GM18519 (cell line): ENCODE measurements at regions not wholly inside any gene's neighbourhood (a gene's known extent, or its start where the extent isn't known, plus 50 kb on each side); places are given as distances from the start of the nearest gene placed in this dataset.
"Not testable (repeated sequence)": the region's sequence is repeated elsewhere in the genome, so short reads cannot be mapped to it uniquely, and the experiment has no call there.

ENCODE experiments used
- ATAC-seq: cut with Tn5 transposase; IDR thresholded peaks from one replicate; pipeline ENCODE4 v1.9.1; 2021; ENCODE audit warnings: mild to moderate bottlenecking, moderate library complexity; ENCODE audit not compliant: unreplicated experiment, low FRiP score

DNA sequence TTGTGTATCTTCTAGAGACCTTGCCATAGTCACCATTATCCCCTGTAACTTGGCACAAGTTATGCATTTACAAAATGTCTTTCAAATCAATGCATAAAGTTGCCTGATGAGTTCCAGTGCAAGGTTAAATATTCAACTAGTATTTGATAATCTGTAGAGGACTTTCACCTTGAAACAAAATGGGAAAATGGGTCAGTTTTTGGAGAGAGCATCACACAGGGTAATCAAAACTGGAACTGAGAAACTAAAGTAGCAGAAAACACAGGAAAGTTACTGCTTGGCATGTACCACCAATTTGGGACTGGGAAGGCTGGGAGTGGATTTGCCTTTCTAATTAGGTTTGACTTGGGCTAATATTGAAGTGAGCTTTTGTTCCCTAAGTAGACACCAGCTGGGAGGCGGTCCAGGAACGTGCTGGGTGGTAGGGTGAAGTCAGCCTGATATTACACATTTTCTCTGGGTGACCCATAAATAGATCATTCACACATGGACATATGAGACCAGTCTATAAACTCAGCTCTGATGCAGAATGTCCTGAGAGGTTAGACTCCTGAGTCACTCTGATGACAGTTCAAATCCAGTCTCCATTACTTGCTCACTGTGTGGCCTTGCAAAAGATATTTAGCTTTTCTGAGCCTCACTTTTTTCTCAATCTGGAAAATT lies 152.3 kb downstream of the PCTP start:
- ATAC-seq: no peak

DNA sequence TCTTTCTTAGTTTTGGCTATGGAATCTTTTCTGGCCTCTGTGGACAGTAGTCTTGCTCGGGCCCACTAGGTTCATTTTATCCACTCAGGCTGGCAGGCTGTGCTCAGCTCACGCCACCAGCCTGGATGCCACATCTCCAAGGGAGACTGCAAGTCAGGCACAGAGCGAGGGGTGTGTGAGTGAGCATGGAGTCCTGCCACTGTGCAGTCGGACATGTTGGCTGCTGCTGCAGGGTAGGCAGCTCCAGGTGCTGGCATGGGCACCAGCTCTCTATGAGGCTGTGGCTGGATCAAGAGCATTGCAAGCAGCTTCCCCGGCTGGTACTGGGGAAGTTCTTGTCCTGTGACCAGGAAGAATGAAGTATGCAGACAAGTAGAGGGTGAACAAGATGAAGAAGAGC lies 158.9 kb downstream of the PCTP start:
- no peak for ATAC-seq

DNA sequence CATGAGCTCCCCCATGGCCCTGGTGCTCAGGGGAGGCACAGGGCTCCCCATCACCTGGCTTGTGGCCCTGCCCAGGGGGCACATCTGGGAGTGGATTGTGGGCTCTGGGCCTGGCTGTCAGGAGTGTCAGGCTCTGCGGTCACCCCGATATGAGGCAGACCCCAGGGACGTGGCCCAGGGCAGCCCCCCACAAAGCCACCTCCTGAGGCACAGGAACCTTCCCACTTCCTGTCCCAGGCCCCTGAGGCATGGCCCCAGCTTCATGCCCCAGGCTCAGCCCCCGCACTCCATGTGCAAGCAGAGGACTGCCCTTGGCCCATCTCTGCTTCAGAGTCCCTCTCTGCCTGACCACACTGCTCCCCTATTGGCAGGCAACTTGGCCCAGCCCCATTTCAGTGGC lies 160.3 kb downstream of the PCTP start:
- no peak for ATAC-seq

DNA sequence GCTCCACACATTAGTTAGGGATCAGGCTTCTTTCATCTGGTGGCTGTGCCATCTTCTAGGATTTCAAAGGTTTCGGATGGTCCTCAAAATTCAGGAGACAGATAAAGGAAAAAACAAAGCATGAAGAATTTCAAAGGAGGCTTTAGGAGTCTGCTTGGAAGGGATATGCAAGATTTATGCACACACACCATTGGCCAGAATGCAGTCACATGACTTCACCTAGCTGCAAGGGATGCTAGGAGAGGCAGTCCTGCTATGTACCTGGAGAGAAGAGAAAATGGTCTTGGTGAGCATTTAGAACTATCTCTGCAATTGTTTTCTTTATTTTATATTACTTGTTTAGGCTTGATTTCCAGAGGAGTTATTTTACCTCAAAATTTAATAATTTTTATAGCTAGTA lies 174.6 kb downstream of the PCTP start:
- ATAC-seq: no peak

DNA sequence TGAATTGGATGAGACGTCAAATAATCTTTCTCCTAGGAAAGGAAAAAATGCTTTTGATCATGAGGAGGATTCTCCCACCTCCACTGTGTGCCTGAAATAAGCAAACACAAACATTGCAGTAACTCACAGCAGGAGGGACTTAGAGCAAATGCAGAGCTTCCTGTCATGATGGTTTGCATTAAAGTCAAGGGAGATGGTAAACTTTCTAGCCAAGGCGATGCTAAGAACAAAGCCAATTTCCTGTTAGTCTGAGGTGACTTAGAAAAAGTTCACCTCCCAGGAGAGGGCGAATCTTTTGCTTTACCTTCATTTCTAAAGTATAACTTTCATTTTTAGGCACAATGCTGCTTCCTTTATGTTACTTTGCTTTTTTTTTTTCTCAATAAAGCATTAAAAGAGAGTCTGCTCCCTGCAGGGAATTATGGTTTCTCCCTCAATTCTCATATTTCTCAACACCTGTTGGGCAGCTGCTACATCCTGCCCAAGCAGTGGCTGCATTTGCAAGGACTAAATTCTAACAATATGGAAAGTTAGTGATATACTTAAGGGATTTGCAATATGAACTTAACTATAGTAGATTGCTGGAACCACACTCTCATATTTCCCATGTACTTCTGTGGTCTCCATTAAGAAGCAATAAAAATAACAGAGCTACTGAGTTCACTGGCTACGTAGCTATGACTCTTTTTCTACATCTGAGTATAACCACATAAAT lies 175.6 kb downstream of the PCTP start:
- ATAC-seq: no peak

DNA sequence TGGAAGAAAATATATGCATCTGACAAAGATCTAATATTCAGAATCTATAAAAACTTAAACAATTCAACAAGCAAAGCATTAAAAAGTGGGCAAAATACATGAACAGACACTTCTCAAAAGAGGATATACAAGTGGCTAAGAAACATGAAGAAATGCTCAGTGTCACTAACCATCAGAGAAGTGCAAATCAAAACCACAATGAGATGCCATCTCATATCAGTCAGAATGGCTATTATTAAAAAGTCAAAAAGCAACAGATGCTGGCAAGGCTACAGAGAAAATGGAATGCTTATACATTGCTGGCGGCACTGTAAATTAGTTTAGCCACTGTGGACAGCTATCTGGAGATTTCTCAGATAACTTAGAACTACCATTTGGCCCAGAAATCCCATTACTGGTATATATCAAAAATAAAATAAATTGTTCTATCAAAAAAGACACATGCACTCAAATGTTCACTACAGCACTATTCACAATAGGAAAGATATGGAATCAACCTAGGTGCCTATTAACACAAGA lies 179.5 kb downstream of the PCTP start:
- no peak for ATAC-seq

DNA sequence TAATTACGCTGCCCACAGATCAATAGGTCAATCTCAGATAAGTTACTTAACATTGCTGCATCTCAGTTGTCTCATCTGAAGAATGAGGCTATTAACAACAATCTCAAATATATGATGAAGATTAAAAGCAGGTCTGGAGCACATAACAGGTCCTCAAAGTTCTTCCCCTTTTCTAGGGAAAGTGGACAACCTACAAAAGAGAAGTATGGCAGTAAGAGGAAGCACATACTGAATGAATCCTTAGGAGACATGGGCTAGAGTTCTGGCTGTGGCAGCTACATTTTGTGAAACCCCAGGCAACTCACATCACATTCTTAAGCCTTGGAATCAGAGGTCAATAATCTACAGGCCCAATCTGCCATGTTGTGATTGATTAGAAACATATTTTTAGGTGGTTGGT lies 180.6 kb downstream of the PCTP start:
- ATAC-seq: no peak

DNA sequence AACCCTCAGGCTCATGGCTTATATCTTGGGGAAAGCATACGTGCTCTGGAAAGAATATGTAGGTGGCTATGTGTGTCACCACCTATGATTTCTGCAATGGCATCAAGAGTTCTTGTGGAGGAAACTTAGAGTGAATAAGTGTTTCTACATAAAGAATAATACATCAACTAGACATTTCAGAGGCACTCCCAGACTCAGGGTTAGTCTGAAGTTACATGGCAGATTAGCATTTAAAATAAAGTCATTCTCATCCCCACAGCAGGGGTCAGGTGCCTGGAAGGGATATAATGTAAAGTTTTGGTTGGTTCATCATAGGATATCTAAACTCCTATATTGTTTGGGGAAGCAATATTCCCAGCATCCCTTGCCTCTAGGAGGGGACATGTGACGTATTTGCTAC lies 182.1 kb downstream of the PCTP start:
- ATAC-seq: no peak

DNA sequence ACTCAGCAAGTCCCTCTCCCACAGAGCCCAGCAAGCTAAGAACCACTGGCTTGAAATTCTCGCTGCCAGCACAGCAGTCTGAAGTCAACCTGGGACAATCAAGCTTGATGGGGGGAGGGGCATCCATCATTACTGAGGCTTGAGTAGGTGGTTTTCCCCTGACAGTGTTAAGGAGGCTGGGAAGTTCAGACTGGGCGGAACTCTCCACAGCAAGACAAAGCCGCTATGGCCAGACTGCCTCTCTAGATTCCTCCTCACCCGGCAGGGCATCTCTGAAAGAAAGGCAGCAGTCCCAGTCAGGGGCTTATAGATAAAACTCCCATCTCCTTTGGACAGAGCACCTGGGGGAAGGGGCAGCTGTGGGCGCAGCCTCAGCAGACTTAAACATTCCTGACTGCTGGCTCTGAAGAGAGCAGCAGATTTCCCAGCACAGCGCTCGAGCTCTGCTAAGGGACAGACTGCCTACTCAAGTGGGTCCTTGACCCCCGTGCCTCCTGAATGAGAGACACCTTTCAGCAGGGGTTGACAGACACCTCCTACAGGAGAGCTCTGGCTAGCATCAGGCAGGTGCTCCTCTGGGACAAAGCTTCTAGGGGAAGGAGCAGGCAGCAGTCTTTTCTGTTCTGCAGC lies 188.4 kb downstream of the PCTP start:
- ATAC-seq: not testable (repeated sequence)

DNA sequence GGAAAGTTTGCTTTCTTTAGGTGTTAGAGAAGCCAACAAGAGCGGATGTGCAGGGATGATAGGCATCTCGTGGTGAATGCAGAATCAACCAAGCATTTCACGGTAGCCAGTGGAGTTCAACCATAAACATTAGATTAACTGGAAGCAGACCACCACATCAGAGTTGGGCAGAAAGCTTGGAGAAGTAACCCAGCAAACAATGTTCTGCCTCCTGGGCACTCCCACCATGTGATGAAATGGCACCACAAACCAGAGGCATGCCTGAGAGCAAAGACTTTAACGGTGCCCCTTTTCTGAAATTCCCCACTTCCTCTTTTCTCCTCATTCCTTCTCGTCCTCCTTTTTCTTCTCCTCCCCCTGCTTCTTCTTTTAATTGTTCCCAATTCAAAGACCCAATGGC lies 193.5 kb upstream of the ANKFN1 start:
- no peak for ATAC-seq

DNA sequence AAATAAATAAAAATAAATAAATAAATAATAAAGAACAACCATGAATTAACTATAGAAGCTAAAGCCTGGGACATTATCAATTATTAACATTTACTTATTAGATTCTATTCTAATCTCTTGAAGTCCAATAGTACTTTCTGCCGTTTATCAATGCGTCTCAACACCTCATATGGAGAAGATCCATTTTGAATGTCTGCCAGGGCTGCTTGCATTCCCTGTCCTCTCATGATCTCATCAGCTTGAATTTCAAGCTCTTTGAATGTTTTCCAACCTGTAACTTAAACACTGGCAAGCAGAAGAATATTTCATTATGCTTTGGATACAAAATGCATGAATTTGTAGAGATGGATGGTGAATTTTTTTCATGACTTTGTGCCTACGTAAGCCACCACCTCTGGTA lies 191.9 kb upstream of the ANKFN1 start:
- ATAC-seq: no peak

DNA sequence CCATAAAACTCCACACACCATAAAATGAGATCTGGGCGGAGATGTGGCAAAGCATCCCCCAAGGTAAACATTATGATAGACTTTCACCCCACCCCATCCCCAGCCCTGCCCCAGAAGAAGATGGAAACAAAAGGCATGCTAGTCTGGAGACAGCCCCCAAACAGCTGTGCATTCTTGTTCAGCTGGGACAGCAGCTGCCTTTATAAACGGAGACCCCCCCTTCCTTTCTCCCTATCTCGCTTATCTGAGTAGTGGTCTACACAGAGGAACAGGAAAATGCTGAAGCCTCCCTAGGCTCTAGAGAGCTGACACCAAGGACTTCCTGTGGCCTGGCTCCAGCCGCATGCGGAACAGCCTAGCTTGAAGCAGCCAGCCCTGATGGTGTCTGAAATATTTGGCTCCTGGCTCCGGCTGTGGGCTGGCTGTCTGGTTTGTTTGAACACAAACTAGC lies 190.3 kb upstream of the ANKFN1 start:
- no peak for ATAC-seq

DNA sequence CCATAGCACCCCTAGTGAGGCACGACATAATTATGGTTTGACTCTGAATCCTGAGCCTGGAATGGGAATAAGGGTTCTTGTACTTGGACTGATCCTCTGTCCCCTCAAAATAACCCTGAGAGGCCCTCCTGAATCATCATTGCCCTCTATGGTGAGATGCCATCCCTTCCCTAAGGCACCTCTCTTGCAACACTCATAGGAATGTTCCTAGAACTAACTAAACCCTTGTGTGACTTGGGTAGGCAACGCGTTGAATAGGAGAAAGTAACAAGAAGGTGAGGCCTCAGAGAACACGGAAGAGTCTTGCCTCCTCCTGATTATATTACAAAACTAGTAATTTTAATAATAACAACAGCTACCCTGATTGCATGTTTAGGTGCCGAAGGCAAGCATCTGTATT lies 189.1 kb upstream of the ANKFN1 start:
- no peak for ATAC-seq

DNA sequence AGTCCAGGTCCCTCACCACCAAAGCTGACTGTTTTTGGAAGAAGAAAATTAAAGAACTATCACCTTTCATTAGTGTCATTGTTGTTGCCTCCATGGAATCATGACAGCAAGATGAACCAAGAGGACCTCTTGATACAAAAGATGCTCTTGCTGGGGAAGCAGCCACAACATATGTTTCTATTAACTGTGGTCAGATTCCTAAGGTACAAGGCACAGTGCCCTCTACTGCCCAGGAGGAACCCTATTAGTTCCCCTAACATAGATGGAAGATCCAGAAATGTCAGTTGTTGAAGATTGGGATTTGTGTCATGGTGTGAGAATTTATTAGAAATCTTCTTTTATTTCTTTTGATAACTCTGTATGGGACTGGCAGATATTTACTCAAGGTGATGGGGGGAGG lies 188.2 kb upstream of the ANKFN1 start:
- no peak for ATAC-seq

DNA sequence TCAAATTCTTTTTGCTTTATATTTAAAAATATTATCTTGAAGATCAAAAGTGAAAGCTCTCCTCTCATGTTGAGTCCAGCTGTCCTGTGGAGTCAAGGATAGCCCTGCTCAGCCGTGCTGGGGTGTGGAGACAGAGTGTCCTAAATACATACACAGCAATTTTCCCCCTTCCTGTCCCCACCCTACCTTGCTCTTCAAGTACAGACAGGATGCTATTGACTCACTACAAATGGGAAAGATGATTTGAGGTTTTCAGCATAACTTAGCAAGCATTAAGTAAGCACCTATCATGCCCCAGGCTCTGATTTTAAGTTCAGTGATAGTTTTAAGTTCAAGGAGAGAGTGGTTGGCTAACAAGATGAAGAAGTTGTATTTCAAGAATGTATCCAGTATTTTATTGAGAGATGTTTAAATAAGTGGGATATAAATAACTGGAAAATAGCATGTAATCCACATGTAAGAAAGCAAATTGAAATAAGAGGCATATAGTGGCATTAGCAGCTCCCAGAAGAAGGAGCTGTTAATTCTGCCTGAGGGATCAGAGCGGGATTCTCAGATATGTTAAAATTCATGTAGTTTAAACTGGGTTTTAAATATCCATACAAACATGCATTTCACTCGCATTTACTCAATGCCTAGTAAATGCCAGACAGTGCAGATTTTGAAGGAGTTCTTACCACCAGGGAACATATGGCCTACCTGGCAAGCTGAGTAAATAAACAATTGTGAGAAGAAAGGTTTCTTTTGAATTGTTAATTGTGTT lies 183.5 kb upstream of the ANKFN1 start:
- no peak for ATAC-seq

DNA sequence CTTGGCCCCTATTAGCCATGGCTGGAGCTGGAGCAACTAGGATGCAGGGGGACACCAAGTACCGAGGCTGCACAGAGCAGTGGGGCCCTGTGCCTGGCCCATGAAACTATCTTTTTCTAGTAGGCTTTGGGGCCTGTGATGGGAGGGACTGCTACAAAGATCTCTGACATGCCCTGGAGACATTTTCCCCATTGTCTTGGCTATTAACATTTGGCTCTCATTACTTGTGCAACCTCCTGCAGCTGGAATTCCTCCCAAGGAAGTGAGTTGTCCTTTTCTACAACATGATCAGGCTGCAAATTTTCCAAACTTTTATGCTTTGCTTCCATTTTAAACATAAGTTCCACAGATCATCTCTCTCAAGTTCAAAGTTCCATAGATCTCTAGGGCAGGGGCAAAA lies 174.7 kb upstream of the ANKFN1 start:
- ATAC-seq: no peak

DNA sequence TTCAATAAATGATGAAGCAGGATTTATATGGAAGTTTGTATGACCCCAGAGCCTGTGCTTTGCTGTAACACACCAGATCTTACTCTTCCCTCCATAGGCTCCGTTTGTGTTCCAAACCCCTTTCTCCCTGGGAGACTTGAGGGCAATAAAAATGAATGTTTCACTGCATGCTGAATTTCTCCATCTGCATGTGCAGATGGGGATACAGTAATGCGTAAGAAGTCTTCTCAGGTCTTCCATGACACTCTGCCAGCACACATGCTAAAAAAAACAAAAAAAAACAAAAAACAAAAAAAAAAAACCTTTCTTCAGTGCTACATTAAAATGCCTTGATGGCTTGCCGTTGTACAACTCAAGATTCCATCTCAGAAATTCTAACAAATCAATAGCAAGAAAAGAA lies 170.2 kb upstream of the ANKFN1 start:
- ATAC-seq: no peak

DNA sequence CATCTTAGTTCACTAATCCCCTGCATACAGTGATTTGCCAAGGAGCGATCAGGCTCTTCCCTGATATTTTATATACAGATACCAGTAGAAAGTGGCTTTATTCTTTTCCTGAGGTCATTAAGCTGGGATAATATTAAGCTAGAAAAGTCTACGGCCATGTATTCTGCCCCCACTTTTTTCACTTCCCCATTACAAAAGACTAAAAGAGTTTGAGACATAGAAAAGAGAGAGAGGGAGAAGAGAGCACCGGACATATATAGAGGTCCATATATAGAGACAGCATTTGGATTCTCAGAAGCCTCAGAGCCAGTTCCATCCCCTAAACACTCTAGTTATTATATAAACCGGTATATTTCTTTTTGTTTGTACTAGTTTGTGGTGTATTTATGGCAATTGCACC lies 166.5 kb upstream of the ANKFN1 start:
- ATAC-seq: no peak

DNA sequence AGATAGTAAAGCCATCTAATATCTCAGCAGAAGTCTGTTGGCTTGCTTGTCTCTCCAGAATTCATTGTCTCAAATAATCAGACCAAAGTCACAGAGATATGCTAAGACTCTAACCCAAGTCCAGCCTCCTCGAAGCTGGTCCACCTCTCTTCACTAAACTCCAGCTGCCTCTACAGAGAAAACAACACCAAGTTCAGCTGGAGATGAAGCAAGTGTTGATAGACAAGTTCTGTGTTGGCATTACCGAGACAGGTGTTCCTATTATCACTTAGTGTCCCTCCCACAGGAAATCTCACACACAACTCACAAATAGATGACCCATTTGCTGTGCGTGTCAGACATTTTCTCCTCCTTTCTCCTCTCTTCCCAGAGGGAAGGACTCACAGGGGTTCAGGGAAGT lies 164.4 kb upstream of the ANKFN1 start:
- ATAC-seq: no peak

DNA sequence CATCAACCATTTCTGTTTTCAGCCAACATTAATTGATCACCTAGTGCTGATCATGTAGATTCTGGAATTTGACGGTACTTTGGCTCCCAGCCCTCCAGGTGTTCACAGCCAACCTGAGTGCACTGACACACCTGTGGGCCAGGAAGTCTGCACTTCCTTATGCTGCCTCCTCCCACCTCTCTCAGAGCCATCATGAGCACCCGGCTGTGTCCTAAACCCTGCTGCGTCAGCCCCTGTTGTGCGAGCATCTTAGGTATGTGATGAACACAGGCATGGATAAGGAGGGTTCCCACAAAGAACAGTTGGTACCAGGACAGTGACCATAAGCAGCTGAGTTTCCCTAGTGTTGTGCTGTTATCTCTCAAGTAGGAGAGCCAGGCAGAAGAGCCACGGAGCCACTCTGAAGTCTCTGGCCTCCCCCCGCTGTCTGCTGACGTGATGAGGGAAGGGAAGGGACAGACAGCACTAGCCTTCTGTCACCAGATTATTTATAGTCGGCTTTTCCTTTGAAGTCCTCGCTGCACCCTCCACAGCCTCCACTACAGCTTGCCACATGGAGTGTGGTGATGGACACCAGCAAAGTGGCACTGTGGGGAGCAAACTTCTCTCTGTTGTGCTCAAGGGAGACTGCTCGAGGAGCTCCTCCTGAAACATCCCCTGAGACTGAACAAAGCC lies 162.8 kb upstream of the ANKFN1 start:
- ATAC-seq: no peak
